NCI-H2081 treated with DMSO at 0.1 percent for 48 hours (cell line): ENCODE measurements at regions not wholly inside any gene's neighbourhood (a gene's known extent, or its start where the extent isn't known, plus 50 kb on each side); places are given as distances from the start of the nearest gene placed in this dataset.

Source experiments
- DNase-seq: peaks from one replicate; lab custom pipeline; 2025; lab: John Stamatoyannopoulos, UW

GRCh38 chr11:24064309-24064903, 432.4 kb upstream of the LUZP2 start:
- DNase-seq: no peak

GRCh38 chr11:24068197-24068596, 428.7 kb upstream of the LUZP2 start:
- DNase-seq: no peak

- no peak for DNase-seq
These were observed 426.4 kb upstream of the LUZP2 start for GRCh38 chr11:24070435-24070834.

- no peak for DNase-seq
These were observed 418.8 kb upstream of the LUZP2 start for GRCh38 chr11:24078018-24078417.

GRCh38 chr11:24082241-24082640, 414.6 kb upstream of the LUZP2 start:
- no peak for DNase-seq

GRCh38 chr11:24082860-24083259, 414.0 kb upstream of the LUZP2 start:
- DNase-seq: no peak

- no peak for DNase-seq
These were observed 411.9 kb upstream of the LUZP2 start for GRCh38 chr11:24084956-24085355.

- no peak for DNase-seq
These were observed 409.9 kb upstream of the LUZP2 start for GRCh38 chr11:24086921-24087320.

GRCh38 chr11:24091594-24091993, 405.3 kb upstream of the LUZP2 start:
- DNase-seq: no peak

- peak; percentile 16 for DNase-seq
These were observed 403.5 kb upstream of the LUZP2 start for GRCh38 chr11:24093375-24093774.

- no peak for DNase-seq
These were observed 388.2 kb upstream of the LUZP2 start for GRCh38 chr11:24108609-24109008.

- DNase-seq: no peak
These were observed 374.6 kb upstream of the LUZP2 start for GRCh38 chr11:24122291-24122690.

- no peak for DNase-seq
These were observed 372.0 kb upstream of the LUZP2 start for GRCh38 chr11:24124876-24125275.

GRCh38 chr11:24131698-24132097, 365.2 kb upstream of the LUZP2 start:
- no peak for DNase-seq

GRCh38 chr11:24132471-24132870, 364.4 kb upstream of the LUZP2 start:
- DNase-seq: no peak

- no peak for DNase-seq
These were observed 361.8 kb upstream of the LUZP2 start for GRCh38 chr11:24134879-24135589.

- DNase-seq: no peak
These were observed 354.8 kb upstream of the LUZP2 start for GRCh38 chr11:24142062-24142461.

GRCh38 chr11:24145411-24145810, 351.4 kb upstream of the LUZP2 start:
- DNase-seq: no peak

- DNase-seq: no peak
These were observed 343.5 kb upstream of the LUZP2 start for GRCh38 chr11:24153337-24153736.

- no peak for DNase-seq
These were observed 341.1 kb upstream of the LUZP2 start for GRCh38 chr11:24155792-24156191.

- DNase-seq: no peak
These were observed 339.5 kb upstream of the LUZP2 start for GRCh38 chr11:24157316-24157715.

- no peak for DNase-seq
These were observed 335.3 kb upstream of the LUZP2 start for GRCh38 chr11:24161587-24161986.

- no peak for DNase-seq
These were observed 333.7 kb upstream of the LUZP2 start for GRCh38 chr11:24163146-24163545.

- DNase-seq: no peak
These were observed 333.0 kb upstream of the LUZP2 start for GRCh38 chr11:24163841-24164240.
